ENCODE measurements at regions not wholly inside any gene's neighbourhood (a gene's known extent, or its start where the extent isn't known, plus 50 kb on each side); places are given as distances from the start of the nearest gene placed in this dataset.

- TF ChIP-seq CTCF (IDR thresholded peaks at IDR 0.05; ENCODE audit: borderline replicate concordance, extremely low read depth, low read length, poor library complexity, severe bottlenecking): no peak
- no peak for TF ChIP-seq EZH2 (IDR thresholded peaks at IDR 0.05; ENCODE audit: borderline replicate concordance, low read depth, low read length, severe bottlenecking)
Observed at GRCh38 chr2:6429210-6429986, 436.3 kb downstream of the CMPK2 start.
